Panc1 (cell line): ENCODE measurements at regions not wholly inside any gene's neighbourhood (a gene's known extent, or its start where the extent isn't known, plus 50 kb on each side); places are given as distances from the start of the nearest gene placed in this dataset.

Experiments used
- POLR2AphosphoS5 ChIP-seq: IDR thresholded peaks from 2 replicates; pipeline ENCODE4 v1.6.1; 2012; ENCODE audit warnings: mild to moderate bottlenecking, low read depth, low read length, moderate library complexity
- TCF7L2 ChIP-seq: IDR thresholded peaks from 2 replicates; pipeline ENCODE4 v1.6.1; 2011; ENCODE audit warnings: mild to moderate bottlenecking, low read depth, low read length, inconsistent platforms
- TF ChIP-seq, protein P1 (sequence below): fragments of 450-650 bp; IDR thresholded peaks from 2 replicates; pipeline ENCODE4 v1.5.1; 2017; ENCODE audit warnings: mild to moderate bottlenecking
- TF ChIP-seq, protein P2 (sequence below), 2 experiments: IDR thresholded peaks; 2 replicates each; pipeline ENCODE4 v1.6.1; 2011 to 2012; ENCODE audit warnings: low read depth in 2 of 2, control low read depth in 1 of 2, low read length in 1 of 2, mild to moderate bottlenecking in 1 of 2, moderate library complexity in 1 of 2; ENCODE audit not compliant: insufficient read depth in 1 of 2

DNA sequence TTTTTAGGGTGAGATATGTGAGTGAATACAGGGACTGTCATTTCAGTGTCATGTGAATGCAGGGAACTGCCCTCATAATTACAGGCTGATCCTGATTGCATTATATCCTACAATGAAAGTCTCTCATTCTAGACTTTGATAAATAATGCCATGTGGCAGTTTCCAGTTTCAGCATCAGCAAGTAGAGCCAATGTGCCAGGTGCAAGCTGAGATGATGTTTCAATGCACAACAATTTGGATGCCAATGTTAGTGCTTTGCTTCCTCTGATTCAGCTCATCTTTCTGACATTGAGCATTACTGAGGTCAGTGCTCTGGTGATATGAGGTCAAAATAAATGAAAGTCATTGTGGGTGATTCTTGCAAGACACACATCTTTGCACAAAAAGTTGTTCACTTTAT lies 63.7 kb upstream of the TFPI start:
- TF ChIP-seq, protein P1, sequence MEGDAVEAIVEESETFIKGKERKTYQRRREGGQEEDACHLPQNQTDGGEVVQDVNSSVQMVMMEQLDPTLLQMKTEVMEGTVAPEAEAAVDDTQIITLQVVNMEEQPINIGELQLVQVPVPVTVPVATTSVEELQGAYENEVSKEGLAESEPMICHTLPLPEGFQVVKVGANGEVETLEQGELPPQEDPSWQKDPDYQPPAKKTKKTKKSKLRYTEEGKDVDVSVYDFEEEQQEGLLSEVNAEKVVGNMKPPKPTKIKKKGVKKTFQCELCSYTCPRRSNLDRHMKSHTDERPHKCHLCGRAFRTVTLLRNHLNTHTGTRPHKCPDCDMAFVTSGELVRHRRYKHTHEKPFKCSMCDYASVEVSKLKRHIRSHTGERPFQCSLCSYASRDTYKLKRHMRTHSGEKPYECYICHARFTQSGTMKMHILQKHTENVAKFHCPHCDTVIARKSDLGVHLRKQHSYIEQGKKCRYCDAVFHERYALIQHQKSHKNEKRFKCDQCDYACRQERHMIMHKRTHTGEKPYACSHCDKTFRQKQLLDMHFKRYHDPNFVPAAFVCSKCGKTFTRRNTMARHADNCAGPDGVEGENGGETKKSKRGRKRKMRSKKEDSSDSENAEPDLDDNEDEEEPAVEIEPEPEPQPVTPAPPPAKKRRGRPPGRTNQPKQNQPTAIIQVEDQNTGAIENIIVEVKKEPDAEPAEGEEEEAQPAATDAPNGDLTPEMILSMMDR, result no peak
- TF ChIP-seq POLR2AphosphoS5, result no peak
- no peak for TF ChIP-seq TCF7L2
- TF ChIP-seq, protein P2, sequence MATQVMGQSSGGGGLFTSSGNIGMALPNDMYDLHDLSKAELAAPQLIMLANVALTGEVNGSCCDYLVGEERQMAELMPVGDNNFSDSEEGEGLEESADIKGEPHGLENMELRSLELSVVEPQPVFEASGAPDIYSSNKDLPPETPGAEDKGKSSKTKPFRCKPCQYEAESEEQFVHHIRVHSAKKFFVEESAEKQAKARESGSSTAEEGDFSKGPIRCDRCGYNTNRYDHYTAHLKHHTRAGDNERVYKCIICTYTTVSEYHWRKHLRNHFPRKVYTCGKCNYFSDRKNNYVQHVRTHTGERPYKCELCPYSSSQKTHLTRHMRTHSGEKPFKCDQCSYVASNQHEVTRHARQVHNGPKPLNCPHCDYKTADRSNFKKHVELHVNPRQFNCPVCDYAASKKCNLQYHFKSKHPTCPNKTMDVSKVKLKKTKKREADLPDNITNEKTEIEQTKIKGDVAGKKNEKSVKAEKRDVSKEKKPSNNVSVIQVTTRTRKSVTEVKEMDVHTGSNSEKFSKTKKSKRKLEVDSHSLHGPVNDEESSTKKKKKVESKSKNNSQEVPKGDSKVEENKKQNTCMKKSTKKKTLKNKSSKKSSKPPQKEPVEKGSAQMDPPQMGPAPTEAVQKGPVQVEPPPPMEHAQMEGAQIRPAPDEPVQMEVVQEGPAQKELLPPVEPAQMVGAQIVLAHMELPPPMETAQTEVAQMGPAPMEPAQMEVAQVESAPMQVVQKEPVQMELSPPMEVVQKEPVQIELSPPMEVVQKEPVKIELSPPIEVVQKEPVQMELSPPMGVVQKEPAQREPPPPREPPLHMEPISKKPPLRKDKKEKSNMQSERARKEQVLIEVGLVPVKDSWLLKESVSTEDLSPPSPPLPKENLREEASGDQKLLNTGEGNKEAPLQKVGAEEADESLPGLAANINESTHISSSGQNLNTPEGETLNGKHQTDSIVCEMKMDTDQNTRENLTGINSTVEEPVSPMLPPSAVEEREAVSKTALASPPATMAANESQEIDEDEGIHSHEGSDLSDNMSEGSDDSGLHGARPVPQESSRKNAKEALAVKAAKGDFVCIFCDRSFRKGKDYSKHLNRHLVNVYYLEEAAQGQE (IDR thresholded peaks at IDR 0.05; ENCODE audit: insufficient read depth in 1 of 2, low read depth in 2 of 2, low read length in 1 of 2), result no peak
